ENCODE measurements at regions not wholly inside any gene's neighbourhood (a gene's known extent, or its start where the extent isn't known, plus 50 kb on each side); places are given as distances from the start of the nearest gene placed in this dataset.
A peak's percentile ranks its signal among the peaks of the same experiment; 100 is the strongest.
"Not testable (repeated sequence)": the region's sequence is repeated elsewhere in the genome, so short reads cannot be mapped to it uniquely, and the experiment has no call there.

DNA sequence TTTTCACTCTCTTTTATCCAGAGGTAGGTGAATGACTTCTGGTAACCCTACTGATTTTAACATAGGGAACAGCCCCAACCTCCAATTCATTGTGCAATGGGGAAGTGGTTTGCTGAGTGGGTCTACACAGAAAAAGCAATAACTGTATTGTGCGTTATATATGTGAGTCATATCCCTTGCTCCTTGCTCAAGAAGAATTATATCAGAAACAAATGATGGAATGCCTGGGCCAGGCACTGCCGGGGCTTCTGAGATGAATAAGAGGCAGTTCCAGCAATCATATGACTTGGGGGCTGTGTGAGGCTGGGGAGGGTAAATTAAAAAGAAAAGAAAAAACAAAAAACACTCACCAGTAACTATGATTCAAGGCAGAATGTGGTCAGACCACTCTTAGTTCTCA lies 79.2 kb upstream of the ABCA1 start:
- no peak for DNase-seq
- intact Hi-C loops (cut with DNase I), result no loop called here
- ATAC-seq (ENCODE audit: poor library complexity), result peak; percentile 75

DNA sequence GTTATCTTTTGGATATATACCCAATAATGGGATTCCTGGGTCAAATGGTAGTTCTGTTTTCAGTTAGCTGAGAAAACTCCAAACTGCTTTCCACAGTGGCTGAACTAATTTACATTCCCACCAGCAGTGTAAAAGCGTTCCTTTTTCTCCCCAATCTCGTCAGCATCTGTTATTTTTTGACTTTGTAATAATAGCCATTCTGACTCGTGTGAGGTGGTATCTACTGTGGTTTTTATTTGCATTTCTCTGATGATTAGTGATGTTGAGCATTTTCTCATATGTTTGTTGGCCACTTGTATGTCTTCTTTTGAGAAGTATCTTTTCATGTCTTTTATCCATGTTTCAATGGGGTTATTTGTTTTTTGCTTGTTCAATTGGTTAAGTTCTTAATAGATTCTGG lies 82.1 kb upstream of the ABCA1 start:
- DNase-seq; intact Hi-C loops (cut with DNase I); ATAC-seq (ENCODE audit: poor library complexity): not testable (repeated sequence)

DNA sequence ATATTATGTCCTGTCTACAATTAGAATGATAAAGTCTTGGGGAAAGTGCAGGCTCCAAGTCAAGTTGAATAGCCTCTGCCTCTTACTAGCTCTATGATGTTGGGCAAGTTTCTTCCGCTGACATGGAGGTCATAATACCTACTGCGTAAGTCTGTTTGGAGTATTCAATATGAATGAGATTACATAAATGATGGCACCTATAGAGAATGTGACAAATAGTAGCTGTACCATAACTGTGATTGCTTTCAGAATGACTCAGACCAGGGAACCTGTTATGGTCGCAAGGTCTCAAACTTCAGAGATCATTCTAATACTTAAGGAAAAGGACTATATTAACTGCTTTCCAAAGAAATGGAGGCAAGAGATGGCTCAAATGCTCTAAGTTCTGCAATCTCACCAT lies 94.0 kb upstream of the ABCA1 start:
- DNase-seq (no peak), ATAC-seq (ENCODE audit: poor library complexity) (no peak)
- intact Hi-C loops (cut with DNase I), result no loop called here

DNA sequence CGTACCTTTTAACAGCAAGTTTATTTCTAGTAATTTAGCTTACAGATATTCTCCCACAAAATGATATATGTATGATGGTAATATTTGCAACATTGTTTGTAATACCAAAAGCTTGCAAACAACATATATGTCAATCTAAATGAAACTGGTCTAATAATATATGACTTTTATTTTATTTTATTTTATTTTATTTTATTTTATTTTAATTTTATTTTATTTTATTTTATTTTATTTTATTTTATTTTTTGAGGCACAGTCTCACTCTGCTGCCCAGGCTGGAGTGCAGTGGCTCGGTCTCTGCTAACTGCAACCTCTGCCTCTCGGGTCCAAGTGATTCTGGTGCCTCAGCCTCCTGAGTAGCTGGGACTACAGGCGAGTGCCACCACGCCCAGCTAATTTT lies 94.6 kb upstream of the ABCA1 start:
- DNase-seq; intact Hi-C loops (cut with DNase I); ATAC-seq (ENCODE audit: poor library complexity): not testable (repeated sequence)

DNA sequence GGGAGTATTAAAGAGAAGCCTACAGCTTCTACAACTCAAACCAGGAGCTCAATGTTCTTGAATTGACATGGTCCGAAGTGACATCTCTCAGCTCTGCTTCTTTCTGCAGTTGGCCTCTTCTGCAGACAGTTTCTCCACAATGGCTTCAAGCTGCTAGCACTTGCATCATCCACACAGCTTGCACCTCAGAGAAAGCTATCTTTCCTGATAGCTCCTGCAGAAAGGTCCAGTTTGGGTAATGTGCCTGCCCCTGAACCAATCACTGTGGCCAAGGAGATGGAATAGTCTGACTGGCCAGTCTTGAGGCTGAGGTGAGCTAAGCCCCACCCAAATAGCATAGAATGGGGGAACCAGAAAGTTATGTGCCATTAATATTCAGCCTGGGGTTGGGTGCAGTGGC lies 95.8 kb upstream of the ABCA1 start:
- intact Hi-C loops (cut with DNase I), result no loop called here
- DNase-seq, result no peak
- no peak for ATAC-seq (ENCODE audit: poor library complexity)

DNA sequence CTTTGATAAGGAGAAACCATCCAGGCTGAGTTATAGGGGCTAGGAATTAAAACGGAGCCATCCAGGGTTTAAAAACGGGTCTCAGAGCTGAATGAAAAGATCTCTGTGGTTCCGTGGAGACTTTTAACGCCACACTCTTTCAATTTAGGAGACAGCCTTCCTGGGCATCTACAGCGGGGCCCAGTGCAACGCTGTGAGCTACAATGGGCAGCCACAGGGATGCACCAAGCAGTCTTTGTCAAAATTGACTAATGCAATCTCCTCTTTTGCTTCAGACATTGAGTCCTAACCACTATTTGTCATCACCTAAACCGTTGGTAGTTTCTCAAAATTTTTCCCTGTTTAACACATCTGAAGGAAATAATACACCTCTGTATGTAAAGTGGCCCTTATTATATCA lies 96.6 kb upstream of the ABCA1 start:
- intact Hi-C loops (cut with DNase I), result no loop called here
- DNase-seq, result no peak
- ATAC-seq (ENCODE audit: poor library complexity), result no peak

DNA sequence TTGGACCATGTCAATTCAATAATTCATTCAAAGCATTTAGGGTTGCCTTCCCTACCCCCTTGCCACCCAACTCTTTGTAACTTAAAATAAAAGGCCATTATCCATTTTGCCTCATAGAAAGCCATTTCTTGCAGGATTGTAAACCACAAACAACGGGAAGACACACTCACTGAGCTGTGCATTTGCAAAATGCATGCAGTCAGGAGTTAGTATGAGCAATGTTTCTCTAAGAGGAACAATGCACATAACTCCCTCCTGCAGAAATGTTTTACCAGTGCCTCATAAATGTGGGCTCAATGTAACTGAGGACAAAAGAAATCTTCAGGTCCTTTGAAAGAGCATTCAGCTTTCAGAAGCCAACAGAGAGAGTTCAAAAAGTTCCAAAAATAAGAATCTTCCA lies 98.5 kb upstream of the ABCA1 start:
- intact Hi-C loops (cut with DNase I), result no loop called here
- ATAC-seq (ENCODE audit: poor library complexity), result no peak

DNA sequence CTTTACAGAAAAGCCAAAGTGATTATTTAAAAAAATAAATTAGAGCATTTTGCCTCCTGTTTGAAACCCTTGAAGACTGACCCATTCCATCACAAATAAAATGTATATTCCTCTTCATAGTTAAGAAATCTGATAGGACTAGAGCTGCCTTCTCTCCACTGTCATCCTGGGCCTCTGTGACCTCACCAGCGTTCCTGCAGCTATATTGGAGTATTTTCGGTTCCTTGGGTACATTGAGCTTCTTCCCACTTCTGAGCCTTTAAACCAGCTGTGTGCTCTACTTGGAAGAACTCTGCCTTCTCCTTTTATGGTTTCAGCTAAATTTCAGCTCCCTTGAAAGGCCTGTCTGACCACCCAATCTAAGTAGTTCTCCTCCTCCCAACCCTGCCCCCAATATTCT lies 99.1 kb upstream of the ABCA1 start:
- ATAC-seq (ENCODE audit: poor library complexity) (peak; percentile 34), DNase-seq (no peak)
- intact Hi-C loops (cut with DNase I), result no loop called here

More for the DNA sequence above, 98.5 kb upstream of the ABCA1 start:
- no peak for DNase-seq

DNA sequence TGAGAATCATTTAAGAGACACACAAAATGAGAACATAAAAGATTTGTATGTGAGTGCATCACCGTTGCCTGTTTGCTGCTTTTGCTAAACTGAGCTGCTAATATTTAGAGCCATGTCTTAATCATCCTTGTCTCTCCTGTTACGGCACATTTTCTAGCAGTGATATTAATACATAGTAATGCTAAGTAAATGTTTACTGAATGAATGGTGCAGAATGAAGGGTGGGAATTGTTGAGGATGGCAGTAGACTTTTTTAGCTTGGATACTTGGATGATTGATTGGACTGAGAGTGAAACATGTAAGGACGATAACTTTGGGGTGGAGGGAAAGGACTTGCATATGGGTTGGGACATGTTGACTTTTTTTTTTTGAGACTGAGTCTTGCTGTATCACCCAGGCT lies 102.3 kb upstream of the ABCA1 start:
- intact Hi-C loops (cut with DNase I), result no loop called here
- ATAC-seq (ENCODE audit: poor library complexity) (no peak), DNase-seq (no peak)

DNA sequence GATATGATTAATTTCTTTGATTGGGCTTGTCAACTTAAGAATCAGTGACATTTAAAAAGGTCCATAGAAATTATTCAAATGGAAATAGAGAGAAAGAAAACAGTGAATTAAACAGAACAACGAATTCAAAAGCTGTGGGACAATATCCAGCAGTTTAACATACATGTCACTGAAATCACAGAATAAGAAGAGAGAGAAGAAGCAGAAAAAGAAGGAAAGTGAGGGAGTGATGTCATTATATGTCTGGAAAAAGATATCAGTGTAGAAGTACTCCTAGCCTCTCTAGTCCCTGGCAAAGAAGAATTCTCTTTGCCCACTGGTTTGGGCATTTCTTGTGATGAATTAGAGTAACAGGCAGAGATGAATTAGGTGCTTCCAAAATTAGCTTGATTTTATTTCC lies 109.2 kb upstream of the ABCA1 start:
- ATAC-seq (ENCODE audit: poor library complexity), result no peak
- no peak for DNase-seq
- intact Hi-C loops (cut with DNase I), result no loop called here

DNA sequence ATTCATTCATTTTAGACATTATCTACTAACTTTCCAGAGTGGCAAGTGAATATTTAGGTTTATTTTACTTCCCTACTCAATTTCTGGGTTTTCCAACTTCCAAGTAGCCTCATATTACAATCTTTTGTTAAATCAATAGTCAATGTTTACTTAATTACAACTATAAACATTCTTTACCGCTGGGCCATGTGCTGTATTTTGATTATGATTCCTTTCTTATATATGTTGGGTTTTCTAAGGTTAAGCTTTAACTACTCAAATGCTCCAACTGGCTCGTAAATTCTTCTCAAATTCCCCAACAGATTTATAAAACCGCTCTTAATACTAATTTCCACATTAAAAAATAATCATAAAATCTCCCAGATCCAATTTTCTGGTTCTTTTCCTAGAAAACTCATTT lies 110.1 kb upstream of the ABCA1 start:
- intact Hi-C loops (cut with DNase I), result no loop called here
- ATAC-seq (ENCODE audit: poor library complexity) (no peak), DNase-seq (no peak)

DNA sequence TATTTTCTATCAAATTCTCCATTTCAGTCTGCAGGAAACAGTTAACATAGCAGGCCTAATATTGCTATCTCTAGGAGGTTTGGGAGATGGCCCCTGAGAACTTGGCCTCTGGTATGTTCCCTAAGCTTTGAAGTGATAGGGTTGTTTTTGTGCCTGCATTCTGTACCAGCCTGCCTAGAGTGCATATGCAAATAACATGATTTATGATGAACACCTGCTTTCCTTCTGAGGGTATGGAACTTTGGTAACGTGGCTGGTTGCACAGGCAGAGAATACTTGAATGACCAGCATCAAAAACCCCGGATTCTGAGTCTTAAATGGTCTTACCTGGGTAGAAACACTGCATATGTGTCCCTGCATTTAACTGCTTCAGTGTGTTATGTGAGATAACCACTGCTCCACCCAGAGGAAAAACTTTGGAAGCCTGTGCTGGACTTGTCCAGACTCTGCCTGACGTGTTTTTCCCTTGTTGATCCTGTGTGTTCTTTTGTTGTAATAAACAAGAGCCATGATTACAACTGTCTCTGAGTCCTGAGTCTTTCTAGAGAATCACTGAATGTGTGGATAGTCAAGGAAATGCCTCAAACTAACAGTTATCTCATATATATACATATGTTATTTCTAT lies 111.3 kb upstream of the ABCA1 start:
- intact Hi-C loops (cut with DNase I), result no loop called here
- DNase-seq, result no peak
- peak; percentile 51 for ATAC-seq (ENCODE audit: poor library complexity)

DNA sequence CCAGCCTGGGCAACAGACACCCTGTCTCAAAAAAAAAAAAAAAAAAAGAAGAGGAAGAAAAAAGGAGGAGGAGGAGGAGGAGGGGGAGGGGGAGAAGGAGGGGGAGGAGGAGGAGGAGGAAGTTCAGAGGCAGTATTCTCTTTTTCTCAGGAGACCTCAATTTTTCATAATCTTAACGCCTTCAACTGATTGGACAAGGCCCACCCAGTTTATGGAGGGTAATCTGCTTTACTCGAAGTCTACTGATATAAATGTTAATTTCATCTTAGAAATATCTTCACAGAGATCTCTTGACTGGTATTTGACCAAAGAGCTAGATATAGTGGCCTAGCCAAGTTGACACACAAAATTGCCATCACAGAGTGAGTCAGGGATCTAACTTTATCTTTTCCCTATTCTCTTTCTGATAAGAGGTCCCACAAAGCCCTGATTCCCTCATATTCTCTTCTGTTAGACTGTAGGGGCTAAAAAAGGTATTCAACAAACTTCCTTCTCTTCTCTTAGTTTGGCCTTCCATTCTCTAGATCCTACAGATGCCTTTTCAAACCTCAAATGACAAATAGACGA lies 115.5 kb upstream of the ABCA1 start:
- ATAC-seq (ENCODE audit: poor library complexity), result no peak
- intact Hi-C loops (cut with DNase I), result loop anchor here (10.0 kb wide), 1 partner anchor 49 kb away; no protein-coding TSS in a partner anchor
- DNase-seq, result no peak

DNA sequence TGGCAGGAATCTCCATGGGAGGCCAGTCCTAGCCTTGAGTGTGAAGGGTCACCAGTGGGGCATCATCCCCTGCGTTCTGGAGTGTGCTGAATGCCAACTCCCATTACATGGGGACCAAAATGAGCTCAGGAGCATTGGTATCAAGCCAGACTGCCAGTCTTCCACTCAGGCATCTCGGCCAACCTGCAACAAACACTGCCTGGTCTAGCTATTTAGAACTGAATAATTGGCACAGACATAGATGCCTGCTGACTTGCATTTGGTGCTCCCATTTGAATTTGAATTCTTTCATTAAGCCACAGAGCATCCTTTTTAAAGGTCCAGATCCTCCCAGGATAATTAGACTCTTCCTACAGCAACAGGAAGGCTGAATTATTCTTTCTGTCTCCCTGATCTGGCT lies 116.6 kb upstream of the ABCA1 start:
- intact Hi-C loops (cut with DNase I), result loop anchor here (10.0 kb wide), 1 partner anchor 50 kb away; no protein-coding TSS in a partner anchor
- ATAC-seq (ENCODE audit: poor library complexity), result peak; percentile 93
- DNase-seq, result peak; percentile 50

DNA sequence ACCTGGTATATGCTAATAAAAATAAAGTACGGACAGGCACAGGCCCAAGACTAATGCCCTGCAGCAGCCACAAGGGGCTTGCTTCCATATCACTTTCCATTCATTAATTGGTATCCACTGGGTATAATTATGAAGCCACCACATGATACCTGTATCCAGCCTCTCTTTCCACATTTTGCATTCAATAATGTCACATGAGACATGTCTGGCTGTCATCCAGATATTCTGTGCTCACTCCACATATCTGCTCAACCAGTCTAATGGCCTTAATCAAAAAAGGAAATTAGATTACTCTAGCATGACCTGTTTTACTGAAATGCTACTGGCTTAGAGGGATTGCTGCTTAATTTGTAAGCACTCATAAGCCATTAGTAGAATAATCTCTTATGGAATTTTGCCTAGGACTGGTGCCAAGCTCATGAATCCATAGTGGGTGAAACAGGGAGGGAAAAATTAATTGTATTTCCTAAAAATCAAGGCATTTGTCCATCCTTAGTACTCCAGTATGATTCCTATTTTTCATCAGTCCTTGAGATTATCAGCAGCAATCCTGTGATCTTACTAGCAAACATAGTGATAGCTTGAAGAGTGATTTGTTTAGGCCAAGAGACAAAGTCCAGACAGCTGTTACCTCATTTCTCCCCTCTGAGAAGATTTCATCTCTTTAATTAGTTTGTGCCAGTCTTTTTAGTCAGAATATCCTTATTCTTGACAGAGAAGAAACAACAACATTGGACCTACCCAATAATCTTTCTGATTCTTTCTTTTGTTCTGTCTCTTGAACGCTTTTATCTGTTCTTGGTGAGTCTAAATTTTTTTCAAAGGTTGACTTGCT lies 119.2 kb upstream of the ABCA1 start:
- DNase-seq (no peak), ATAC-seq (ENCODE audit: poor library complexity) (no peak)
- intact Hi-C loops (cut with DNase I), result loop anchor here (10.0 kb wide), 1 partner anchor 52 kb away; no protein-coding TSS in a partner anchor

DNA sequence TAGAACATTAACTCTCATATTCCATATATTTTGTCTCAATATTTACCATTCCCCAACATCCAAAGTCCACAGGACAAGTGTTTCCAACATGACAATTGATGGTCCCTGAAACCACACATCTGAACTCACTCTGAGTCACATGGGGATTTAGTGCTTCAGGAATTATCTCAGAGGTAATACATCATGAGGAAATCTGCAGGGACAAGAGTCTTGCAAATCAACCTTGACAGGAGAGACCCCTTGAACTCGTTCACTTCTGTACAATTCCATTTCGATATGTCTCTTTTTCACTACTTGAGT lies 119.7 kb upstream of the ABCA1 start:
- DNase-seq, result no peak
- intact Hi-C loops (cut with DNase I), result loop anchor here (10.0 kb wide), 1 partner anchor 53 kb away; no protein-coding TSS in a partner anchor
- ATAC-seq (ENCODE audit: poor library complexity), result no peak

DNA sequence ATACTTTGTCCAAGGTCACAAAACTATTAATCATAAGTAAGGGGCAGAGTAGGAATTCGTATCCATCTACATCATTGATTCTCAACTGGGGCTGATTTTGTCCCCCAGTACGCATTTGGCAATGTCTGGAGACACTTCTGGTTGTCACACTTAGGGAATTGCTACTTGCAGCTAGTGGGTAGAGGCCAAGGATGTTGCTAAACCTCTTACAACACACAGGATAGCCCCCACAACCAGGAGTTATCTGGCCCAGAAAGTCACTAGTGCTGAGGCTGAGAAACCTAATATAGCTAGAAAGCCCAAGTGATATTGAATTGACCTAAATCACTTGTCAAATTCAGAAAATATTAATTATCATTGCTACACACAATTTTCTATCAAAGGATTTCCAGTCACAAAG lies 120.4 kb upstream of the ABCA1 start:
- DNase-seq (no peak), ATAC-seq (ENCODE audit: poor library complexity) (no peak)
- intact Hi-C loops (cut with DNase I), result loop anchor here (10.0 kb wide), 1 partner anchor 54 kb away; no protein-coding TSS in a partner anchor

DNA sequence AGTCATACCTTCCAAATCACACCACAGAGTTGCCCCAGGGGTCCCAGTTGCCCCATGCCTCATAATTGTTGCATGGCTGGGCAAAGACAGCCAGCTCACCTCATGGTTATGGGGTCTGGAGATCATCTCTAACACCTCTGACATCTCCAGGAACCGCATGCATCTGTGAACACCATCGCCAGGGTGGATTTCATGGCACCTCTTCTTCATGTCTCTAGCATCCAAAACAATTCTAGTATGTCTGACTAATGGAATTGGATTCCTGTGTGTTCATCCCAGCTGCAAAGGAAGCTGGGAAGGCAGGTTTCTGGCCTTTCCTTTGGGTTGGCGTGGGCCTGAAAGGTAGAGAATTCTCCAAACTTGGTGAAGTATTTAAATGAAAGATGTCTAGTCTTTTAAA lies 122.3 kb upstream of the ABCA1 start:
- no peak for DNase-seq
- intact Hi-C loops (cut with DNase I), result no loop called here
- ATAC-seq (ENCODE audit: poor library complexity), result no peak

DNA sequence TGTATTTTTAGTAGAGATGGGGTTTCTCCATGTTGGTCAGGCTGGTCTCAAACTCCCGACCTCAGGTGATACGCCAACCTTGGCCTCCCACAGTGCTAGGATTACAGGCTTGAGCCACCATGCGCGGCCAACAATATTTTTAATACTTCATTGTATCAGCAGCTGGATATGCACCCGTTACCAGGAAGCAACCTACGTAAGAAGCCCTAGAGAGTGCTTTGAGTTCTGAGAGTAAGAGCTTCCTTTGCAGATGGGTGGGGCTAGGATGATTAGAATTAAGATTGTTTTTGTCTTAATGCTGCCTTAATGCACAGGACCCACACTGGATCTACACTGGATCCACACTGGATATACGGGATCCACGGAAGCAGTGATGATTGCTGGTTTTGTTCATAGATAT lies 123.9 kb upstream of the ABCA1 start:
- DNase-seq, result no peak
- intact Hi-C loops (cut with DNase I), result no loop called here
- no peak for ATAC-seq (ENCODE audit: poor library complexity)

DNA sequence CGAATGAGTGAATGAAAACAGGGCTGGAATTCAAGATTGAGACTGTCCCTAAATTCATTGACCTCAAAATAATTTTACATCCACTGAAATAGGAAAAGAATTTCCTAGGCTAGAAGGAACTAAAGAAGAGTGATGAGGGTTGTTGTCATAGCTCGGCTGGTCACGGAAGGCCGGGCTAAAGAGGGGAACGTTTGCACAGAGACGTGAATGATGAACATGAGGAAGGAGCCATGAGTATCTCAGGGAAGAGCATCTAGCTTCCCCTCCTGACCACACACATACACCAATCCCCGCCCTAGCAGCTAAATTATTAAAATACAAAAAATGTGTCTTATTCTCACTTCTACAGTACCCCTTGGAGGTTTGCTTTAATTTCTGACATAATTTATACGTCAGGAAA lies 124.4 kb upstream of the ABCA1 start:
- DNase-seq (no peak), ATAC-seq (ENCODE audit: poor library complexity) (no peak)
- intact Hi-C loops (cut with DNase I), result no loop called here
